ENCODE measurements at regions not wholly inside any gene's neighbourhood (a gene's known extent, or its start where the extent isn't known, plus 50 kb on each side); places are given as distances from the start of the nearest gene placed in this dataset.

GRCh38 chr6:14361297-14361696 is 243.7 kb downstream of the CD83 start:
- 67 to 73% methylated on average over 2 of the region's 2 CpGs for WGBS, 2 donors
- Histone ChIP-seq H3K27me3 (no peaks in the 10 kb centered on the region), H3K4me1 (no peaks in the 10 kb centered on the region), H3K4me3 (no peak overlapping the region), H3K36me3 (replicated peaks in 1 of 2; ENCODE audit: insufficient read depth in 1 of 2, low read depth in 2 of 2) (no peaks in the 10 kb centered on the region), H3K9me3 (no peaks in the 10 kb centered on the region), H3K27ac (no peak overlapping the region)
- intact Hi-C loops (cut with DNase I): no loop called here
- DNase-seq (no peak), ATAC-seq (no peak)
- TF ChIP-seq, protein P1, sequence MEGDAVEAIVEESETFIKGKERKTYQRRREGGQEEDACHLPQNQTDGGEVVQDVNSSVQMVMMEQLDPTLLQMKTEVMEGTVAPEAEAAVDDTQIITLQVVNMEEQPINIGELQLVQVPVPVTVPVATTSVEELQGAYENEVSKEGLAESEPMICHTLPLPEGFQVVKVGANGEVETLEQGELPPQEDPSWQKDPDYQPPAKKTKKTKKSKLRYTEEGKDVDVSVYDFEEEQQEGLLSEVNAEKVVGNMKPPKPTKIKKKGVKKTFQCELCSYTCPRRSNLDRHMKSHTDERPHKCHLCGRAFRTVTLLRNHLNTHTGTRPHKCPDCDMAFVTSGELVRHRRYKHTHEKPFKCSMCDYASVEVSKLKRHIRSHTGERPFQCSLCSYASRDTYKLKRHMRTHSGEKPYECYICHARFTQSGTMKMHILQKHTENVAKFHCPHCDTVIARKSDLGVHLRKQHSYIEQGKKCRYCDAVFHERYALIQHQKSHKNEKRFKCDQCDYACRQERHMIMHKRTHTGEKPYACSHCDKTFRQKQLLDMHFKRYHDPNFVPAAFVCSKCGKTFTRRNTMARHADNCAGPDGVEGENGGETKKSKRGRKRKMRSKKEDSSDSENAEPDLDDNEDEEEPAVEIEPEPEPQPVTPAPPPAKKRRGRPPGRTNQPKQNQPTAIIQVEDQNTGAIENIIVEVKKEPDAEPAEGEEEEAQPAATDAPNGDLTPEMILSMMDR (IDR thresholded peaks at IDR 0.05): no peak
- TF ChIP-seq POLR2A (IDR thresholded peaks at IDR 0.05): no peak

GRCh38 chr6:14361956-14362587 is 244.5 kb downstream of the CD83 start:
- DNase-seq (no peak), ATAC-seq (no peak)
- intact Hi-C loops (cut with DNase I): no loop called here
- H3K36me3 ChIP-seq (replicated peaks in 1 of 2; ENCODE audit: insufficient read depth in 1 of 2, low read depth in 2 of 2): no peaks in the 10 kb centered on the region
- no peak overlapping the region for H3K27ac ChIP-seq
- H3K27me3 ChIP-seq: no peaks in the 10 kb centered on the region
- no peak for TF ChIP-seq POLR2A (IDR thresholded peaks at IDR 0.05)
- TF ChIP-seq, protein P1 (IDR thresholded peaks at IDR 0.05): no peak
- no peaks in the 10 kb centered on the region for H3K4me1 ChIP-seq
- 65% methylated on average over 5 of the region's 5 CpGs for WGBS, 2 donors
- H3K9me3 ChIP-seq: no peaks in the 10 kb centered on the region
- no peak overlapping the region for H3K4me3 ChIP-seq

DNA sequence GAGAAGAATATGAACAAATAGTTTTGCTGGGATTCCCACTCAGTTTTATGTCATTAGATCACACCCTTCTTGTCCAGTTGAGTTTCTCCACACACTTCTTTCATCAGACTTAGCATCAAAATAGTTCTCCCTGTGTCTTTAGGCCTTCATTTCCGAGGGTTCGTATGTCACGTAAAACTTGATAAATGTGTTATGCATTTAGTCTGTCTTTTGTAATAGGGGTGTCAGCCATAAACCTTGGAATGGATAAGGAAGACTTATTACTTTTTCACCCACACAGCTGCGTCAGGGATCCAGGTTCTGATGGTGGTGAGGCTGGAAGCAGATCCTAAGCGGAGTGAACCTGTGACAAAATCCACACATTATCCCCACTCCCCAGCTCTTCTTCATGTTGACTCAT is 246.8 kb downstream of the CD83 start:
- Histone ChIP-seq H3K4me3 (no peak overlapping the region), H3K36me3 (replicated peaks in 1 of 2; ENCODE audit: insufficient read depth in 1 of 2, low read depth in 2 of 2) (no peaks in the 10 kb centered on the region), H3K27ac (no peak overlapping the region), H3K9me3 (no peaks in the 10 kb centered on the region), H3K4me1 (no peaks in the 10 kb centered on the region), H3K27me3 (no peaks in the 10 kb centered on the region)
- 91 to 92% methylated on average over 5 of the region's 5 CpGs for WGBS, 2 donors
- TF ChIP-seq POLR2A (IDR thresholded peaks at IDR 0.05): no peak
- TF ChIP-seq, protein P1 (IDR thresholded peaks at IDR 0.05): no peak
- ATAC-seq (no peak), DNase-seq (no peak)
- intact Hi-C loops (cut with DNase I): no loop called here

DNA sequence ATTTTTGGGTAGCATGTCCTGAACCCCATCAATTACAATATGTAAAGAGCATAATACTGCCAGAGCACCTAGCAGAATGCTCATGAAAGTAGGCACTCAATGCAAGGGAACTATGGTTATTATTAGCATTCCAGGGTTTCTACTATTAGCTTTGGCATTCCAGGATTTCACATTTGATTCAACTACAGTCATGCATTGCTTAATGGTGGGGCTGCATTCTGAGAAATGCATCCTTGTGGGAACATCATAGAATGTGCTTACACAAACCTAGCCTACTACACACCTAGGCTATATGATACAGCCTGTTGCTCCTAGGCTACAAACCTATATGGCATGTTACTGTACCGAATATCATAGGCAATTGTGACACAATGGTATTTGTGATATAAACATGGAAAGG is 247.8 kb downstream of the CD83 start:
- Histone ChIP-seq H3K4me3 (no peak overlapping the region), H3K36me3 (replicated peaks in 1 of 2; ENCODE audit: insufficient read depth in 1 of 2, low read depth in 2 of 2) (no peaks in the 10 kb centered on the region), H3K9me3 (no peaks in the 10 kb centered on the region), H3K27me3 (no peaks in the 10 kb centered on the region), H3K4me1 (no peaks in the 10 kb centered on the region), H3K27ac (no peak overlapping the region)
- TF ChIP-seq, protein P1 (IDR thresholded peaks at IDR 0.05): no peak
- no peak for TF ChIP-seq POLR2A (IDR thresholded peaks at IDR 0.05)
- intact Hi-C loops (cut with DNase I): no loop called here
- 87 to 91% methylated on average over 1 of the region's 1 CpG for WGBS, 2 donors
- ATAC-seq (no peak), DNase-seq (no peak)

GRCh38 chr6:14366315-14366714 is 248.7 kb downstream of the CD83 start:
- no peaks in the 10 kb centered on the region for H3K36me3 ChIP-seq (replicated peaks in 1 of 2; ENCODE audit: insufficient read depth in 1 of 2, low read depth in 2 of 2)
- WGBS, 2 donors: 88 to 95% methylated on average over 4 of the region's 4 CpGs
- intact Hi-C loops (cut with DNase I): no loop called here
- no peaks in the 10 kb centered on the region for H3K4me1 ChIP-seq
- no peaks in the 10 kb centered on the region for H3K27me3 ChIP-seq
- no peak for TF ChIP-seq POLR2A (IDR thresholded peaks at IDR 0.05)
- TF ChIP-seq, protein P1 (IDR thresholded peaks at IDR 0.05): no peak
- H3K9me3 ChIP-seq: no peaks in the 10 kb centered on the region
- ATAC-seq (no peak), DNase-seq (no peak)
- H3K27ac ChIP-seq: no peak overlapping the region
- no peak overlapping the region for H3K4me3 ChIP-seq

Measured in body of pancreas (tissue), 4 donors.